Breast epithelium (tissue), 3 donors: ENCODE measurements at regions not wholly inside any gene's neighbourhood (a gene's known extent, or its start where the extent isn't known, plus 50 kb on each side); places are given as distances from the start of the nearest gene placed in this dataset.

Experiments
- POLR2A ChIP-seq: fragments of 450-650 bp; IDR thresholded peaks from one replicate; pipeline ENCODE4 v1.6.1; 2016; ENCODE audit warnings: antibody characterized with exemption, mild to moderate bottlenecking, moderate library complexity
- TF ChIP-seq, protein P1 (sequence below), 3 donors: fragments of 450-650 bp; IDR thresholded peaks; one replicate each; pipeline ENCODE4 v1.5.1; 2016 to 2017; ENCODE audit warnings: antibody characterized with exemption in 3 of 3, mild to moderate bottlenecking in 3 of 3, moderate library complexity in 3 of 3

DNA sequence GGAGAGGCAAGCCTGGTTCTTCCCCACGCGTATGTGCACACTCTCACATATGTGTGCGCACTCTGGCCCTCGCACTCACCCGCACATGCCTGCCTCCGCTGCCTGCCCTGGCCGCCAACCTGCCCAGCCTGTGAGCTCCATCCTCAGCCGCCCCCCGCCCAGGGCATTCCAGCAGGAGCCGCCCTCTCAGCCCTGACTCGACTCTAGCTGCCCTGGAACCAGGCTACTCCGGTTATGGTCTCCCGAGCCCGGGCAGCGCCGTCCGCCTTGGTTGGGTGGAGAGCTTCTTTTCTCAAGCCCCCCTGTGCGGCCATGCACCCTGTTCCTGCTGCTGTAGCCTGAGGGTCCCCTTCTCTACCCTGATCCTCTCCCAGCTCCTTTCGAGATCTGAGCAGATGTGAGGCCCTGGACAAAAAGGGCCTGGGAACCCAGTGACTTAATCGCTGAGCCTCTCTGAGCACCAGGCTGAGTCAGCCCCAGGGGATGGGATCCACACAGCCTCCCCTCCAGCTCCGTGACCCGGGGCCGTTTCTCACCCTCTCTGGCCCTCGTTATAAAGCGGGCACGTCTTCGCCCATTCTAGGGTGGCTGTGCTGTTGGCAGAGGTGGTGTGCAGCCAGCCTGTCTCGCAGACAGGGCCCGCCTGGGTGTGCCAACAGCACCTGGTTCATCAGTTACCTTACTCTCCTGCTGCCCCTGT lies 191.5 kb downstream of the TEX29 start:
- TF ChIP-seq, protein P1, sequence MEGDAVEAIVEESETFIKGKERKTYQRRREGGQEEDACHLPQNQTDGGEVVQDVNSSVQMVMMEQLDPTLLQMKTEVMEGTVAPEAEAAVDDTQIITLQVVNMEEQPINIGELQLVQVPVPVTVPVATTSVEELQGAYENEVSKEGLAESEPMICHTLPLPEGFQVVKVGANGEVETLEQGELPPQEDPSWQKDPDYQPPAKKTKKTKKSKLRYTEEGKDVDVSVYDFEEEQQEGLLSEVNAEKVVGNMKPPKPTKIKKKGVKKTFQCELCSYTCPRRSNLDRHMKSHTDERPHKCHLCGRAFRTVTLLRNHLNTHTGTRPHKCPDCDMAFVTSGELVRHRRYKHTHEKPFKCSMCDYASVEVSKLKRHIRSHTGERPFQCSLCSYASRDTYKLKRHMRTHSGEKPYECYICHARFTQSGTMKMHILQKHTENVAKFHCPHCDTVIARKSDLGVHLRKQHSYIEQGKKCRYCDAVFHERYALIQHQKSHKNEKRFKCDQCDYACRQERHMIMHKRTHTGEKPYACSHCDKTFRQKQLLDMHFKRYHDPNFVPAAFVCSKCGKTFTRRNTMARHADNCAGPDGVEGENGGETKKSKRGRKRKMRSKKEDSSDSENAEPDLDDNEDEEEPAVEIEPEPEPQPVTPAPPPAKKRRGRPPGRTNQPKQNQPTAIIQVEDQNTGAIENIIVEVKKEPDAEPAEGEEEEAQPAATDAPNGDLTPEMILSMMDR (IDR thresholded peaks at IDR 0.05) = no peak
- no peak for TF ChIP-seq POLR2A
